ENCODE measurements at regions not wholly inside any gene's neighbourhood (a gene's known extent, or its start where the extent isn't known, plus 50 kb on each side); places are given as distances from the start of the nearest gene placed in this dataset.
"Not testable (repeated sequence)": the region's sequence is repeated elsewhere in the genome, so short reads cannot be mapped to it uniquely, and the experiment has no call there.

DNA sequence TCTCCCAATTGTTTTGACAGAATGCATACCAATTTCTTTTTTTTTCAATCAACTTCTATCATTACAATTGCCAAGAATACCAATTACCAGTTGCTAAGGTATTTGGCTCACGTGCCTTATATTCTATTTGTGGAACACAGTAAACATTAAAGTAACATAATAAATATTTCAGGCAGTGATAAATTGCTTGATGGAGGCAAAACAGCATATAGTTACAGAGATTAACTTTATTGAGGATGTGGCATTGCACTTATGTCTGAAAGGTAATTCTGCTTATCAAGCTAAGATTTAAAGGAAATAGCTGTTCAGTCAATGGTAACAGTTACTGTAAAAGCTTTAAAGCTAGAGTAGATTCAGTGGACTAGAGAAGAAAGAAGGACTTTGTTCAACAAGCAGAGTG lies 1107.8 kb downstream of the FSCB start:
- in situ Hi-C loops (cut with MboI; ENCODE audit: low sequenced_read_pairs) (no loop called here), dilution Hi-C loops (cut with HindIII; ENCODE audit: low sequenced_read_pairs, unreplicated experiment) (no loop called here), intact Hi-C loops (cut with micrococcal nuclease) (no loop called here)
- ATAC-seq (ENCODE audit: low read depth) = no peak
- no peaks in the 10 kb centered on the region for H3K27me3 ChIP-seq (ENCODE audit: control insufficient read depth, insufficient read depth, low read length)
- no peak overlapping the region for H3K4me2 ChIP-seq (ENCODE audit: low read depth, low read length)
- H3K56ac ChIP-seq (ENCODE audit: extremely low read depth, insufficient read depth, low read length) = no peak overlapping the region
- no peak overlapping the region for H2BK20ac ChIP-seq (ENCODE audit: low read depth, low read length)
- no peaks in the 10 kb centered on the region for H3K79me1 ChIP-seq (ENCODE audit: low read depth in 1 of 2, low read length in 2 of 2)
- H3K14ac ChIP-seq (replicated peaks; ENCODE audit: low read depth, low read length) = no peak overlapping the region
- H3K18ac ChIP-seq (ENCODE audit: low read depth, low read length) = no peak overlapping the region
- no peak overlapping the region for H4K8ac ChIP-seq (ENCODE audit: low read depth in 2 of 2, low read length in 2 of 2)
- no peak overlapping the region for H3K4me3 ChIP-seq (ENCODE audit: insufficient read depth, low read depth, low read length)
- H2AFZ ChIP-seq (replicated peaks; ENCODE audit: low read length, poor library complexity) = no peak overlapping the region
- no peaks in the 10 kb centered on the region for H3K9me1 ChIP-seq (ENCODE audit: insufficient read depth, low read length)
- no peaks in the 10 kb centered on the region for H3K9me3 ChIP-seq (ENCODE audit: control insufficient read depth, insufficient read depth, low read length)
- TF ChIP-seq CHD1 (IDR thresholded peaks at IDR 0.05; ENCODE audit: low read depth, low read length) = no peak
- no peak for TF ChIP-seq NFE2L2 (IDR thresholded peaks at IDR 0.05; ENCODE audit: low read depth, low read length)
- no peak for TF ChIP-seq FOS (IDR thresholded peaks at IDR 0.05; ENCODE audit: low read depth, low read length)
- TF ChIP-seq RFX5 (IDR thresholded peaks at IDR 0.05; ENCODE audit: low read depth, low read length) = no peak
- TF ChIP-seq, protein P1, sequence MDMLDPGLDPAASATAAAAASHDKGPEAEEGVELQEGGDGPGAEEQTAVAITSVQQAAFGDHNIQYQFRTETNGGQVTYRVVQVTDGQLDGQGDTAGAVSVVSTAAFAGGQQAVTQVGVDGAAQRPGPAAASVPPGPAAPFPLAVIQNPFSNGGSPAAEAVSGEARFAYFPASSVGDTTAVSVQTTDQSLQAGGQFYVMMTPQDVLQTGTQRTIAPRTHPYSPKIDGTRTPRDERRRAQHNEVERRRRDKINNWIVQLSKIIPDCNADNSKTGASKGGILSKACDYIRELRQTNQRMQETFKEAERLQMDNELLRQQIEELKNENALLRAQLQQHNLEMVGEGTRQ (IDR thresholded peaks at IDR 0.05; ENCODE audit: low read depth, low read length) = no peak
- TF ChIP-seq MXI1 (IDR thresholded peaks at IDR 0.05; ENCODE audit: borderline replicate concordance, low read depth, low read length) = no peak
- no peak for TF ChIP-seq BHLHE40 (IDR thresholded peaks at IDR 0.05; ENCODE audit: low read depth, low read length)
- TF ChIP-seq SMC3 (IDR thresholded peaks at IDR 0.05; ENCODE audit: low read depth, low read length) = no peak
- TF ChIP-seq MAZ (IDR thresholded peaks at IDR 0.05; ENCODE audit: borderline replicate concordance, low read depth, low read length) = no peak
- no peak for TF ChIP-seq RAD21 (IDR thresholded peaks at IDR 0.05; ENCODE audit: low read length)
- no peak for TF ChIP-seq MAFK (IDR thresholded peaks at IDR 0.05; ENCODE audit: low read depth, low read length)
- no peak overlapping the region for H2BK15ac ChIP-seq (ENCODE audit: low read depth, low read length)
- no peak for DNase-seq
- no peak overlapping the region for H3K9ac ChIP-seq (ENCODE audit: low read depth, low read length)
- H2AK9ac ChIP-seq (replicated peaks; ENCODE audit: low read depth, low read length, poor library complexity) = no peak overlapping the region
- no peak overlapping the region for H3K23ac ChIP-seq (ENCODE audit: low read depth, low read length)
- no TSS peak for BruUV-seq (replicated peaks)
- no peak overlapping the region for H2BK5ac ChIP-seq (ENCODE audit: low read depth, low read length, poor library complexity, severe bottlenecking)
- no CpG with 5 or more reads among the region's 1 CpG for WGBS, 2 experiments (ENCODE audit: extremely low coverage in 2 of 2, insufficient read length in 1 of 2)
- H4K20me1 ChIP-seq (ENCODE audit: insufficient read depth, low read length) = no peaks in the 10 kb centered on the region
- no peak overlapping the region for H3K4ac ChIP-seq (ENCODE audit: low read depth, low read length)
- no peak overlapping the region for H2AK5ac ChIP-seq (ENCODE audit: low read depth, low read length)
- H3K4me1 ChIP-seq (ENCODE audit: control insufficient read depth, insufficient read depth, low read length) = no peaks in the 10 kb centered on the region
- H3K27ac ChIP-seq (ENCODE audit: insufficient read depth, low read length) = no peak overlapping the region
- no peak overlapping the region for H4K91ac ChIP-seq (ENCODE audit: insufficient read depth, low read depth, low read length)
- POLR2A ChIA-PET (ENCODE audit: unreplicated experiment) = no interaction called here
- H2BK120ac ChIP-seq (ENCODE audit: low read depth, low read length) = no peak overlapping the region
- no peaks in the 10 kb centered on the region for H3K36me3 ChIP-seq (ENCODE audit: control insufficient read depth, insufficient read depth, low read length)
- H4K5ac ChIP-seq (ENCODE audit: low read depth, low read length) = no peak overlapping the region
- CTCF ChIA-PET = no interaction called here

DNA sequence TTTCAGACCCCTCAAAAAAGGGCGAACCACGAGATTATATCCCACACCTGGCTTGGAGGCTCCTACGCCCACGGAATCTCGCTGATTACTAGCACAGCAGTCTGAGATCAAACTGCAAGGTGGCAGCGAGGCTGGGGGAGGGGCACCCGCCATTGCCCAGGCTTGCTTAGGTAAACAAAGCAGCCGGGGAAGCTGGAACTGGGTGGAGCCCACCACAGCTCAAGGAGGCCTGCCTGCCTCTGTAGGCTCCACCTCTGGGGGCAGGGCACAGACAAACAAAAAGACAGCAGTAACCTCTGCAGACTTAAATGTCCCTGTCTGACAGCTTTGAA lies 1136.6 kb downstream of the FSCB start:
- H2AFZ ChIP-seq (replicated peaks; ENCODE audit: low read length, poor library complexity); H3K56ac ChIP-seq (ENCODE audit: extremely low read depth, insufficient read depth, low read length); ATAC-seq (ENCODE audit: low read depth); H3K9ac ChIP-seq (ENCODE audit: low read depth, low read length); H2AK9ac ChIP-seq (replicated peaks; ENCODE audit: low read depth, low read length, poor library complexity); H3K9me3 ChIP-seq (ENCODE audit: control insufficient read depth, insufficient read depth, low read length); CTCF ChIA-PET; H3K4me2 ChIP-seq (ENCODE audit: low read depth, low read length); dilution Hi-C loops (cut with HindIII; ENCODE audit: low sequenced_read_pairs, unreplicated experiment); H3K27ac ChIP-seq (ENCODE audit: insufficient read depth, low read length); H4K8ac ChIP-seq (ENCODE audit: low read depth in 2 of 2, low read length in 2 of 2); H3K36me3 ChIP-seq (ENCODE audit: control insufficient read depth, insufficient read depth, low read length); H4K5ac ChIP-seq (ENCODE audit: low read depth, low read length); H3K14ac ChIP-seq (replicated peaks; ENCODE audit: low read depth, low read length); H4K20me1 ChIP-seq (ENCODE audit: insufficient read depth, low read length); intact Hi-C loops (cut with micrococcal nuclease); in situ Hi-C loops (cut with MboI; ENCODE audit: low sequenced_read_pairs); H3K18ac ChIP-seq (ENCODE audit: low read depth, low read length); H3K9me1 ChIP-seq (ENCODE audit: insufficient read depth, low read length); DNase-seq; H3K4me1 ChIP-seq (ENCODE audit: control insufficient read depth, insufficient read depth, low read length); POLR2A ChIA-PET (ENCODE audit: unreplicated experiment); H2AK5ac ChIP-seq (ENCODE audit: low read depth, low read length); H2BK120ac ChIP-seq (ENCODE audit: low read depth, low read length); H3K4me3 ChIP-seq (ENCODE audit: insufficient read depth, low read depth, low read length); H3K27me3 ChIP-seq (ENCODE audit: control insufficient read depth, insufficient read depth, low read length); H4K91ac ChIP-seq (ENCODE audit: insufficient read depth, low read depth, low read length); BruUV-seq (replicated peaks); H2BK5ac ChIP-seq (ENCODE audit: low read depth, low read length, poor library complexity, severe bottlenecking); H2BK15ac ChIP-seq (ENCODE audit: low read depth, low read length); H2BK20ac ChIP-seq (ENCODE audit: low read depth, low read length); H3K79me1 ChIP-seq (ENCODE audit: low read depth in 1 of 2, low read length in 2 of 2); H3K23ac ChIP-seq (ENCODE audit: low read depth, low read length); H3K4ac ChIP-seq (ENCODE audit: low read depth, low read length): not testable (repeated sequence)
- WGBS, 2 experiments (ENCODE audit: extremely low coverage in 2 of 2, insufficient read length in 1 of 2) = no CpG with 5 or more reads among the region's 8 CpGs
